ENCODE measurements at regions not wholly inside any gene's neighbourhood (a gene's known extent, or its start where the extent isn't known, plus 50 kb on each side); places are given as distances from the start of the nearest gene placed in this dataset.

GRCh38 chr5:67455970-67456369 lies 259.4 kb upstream of the CD180 start:
- TF ChIP-seq CTCF (IDR thresholded peaks at IDR 0.05) = no peak
- Histone ChIP-seq H3K4me1 (no peaks in the 10 kb centered on the region), H3K9me3 (no peaks in the 10 kb centered on the region), H3K4me3 (no peak overlapping the region), H3K36me3 (no peaks in the 10 kb centered on the region), H3K27me3 (no peaks in the 10 kb centered on the region), H3K27ac (no peak overlapping the region)
- DNase-seq (ENCODE audit: low spot score) = no peak

- Histone ChIP-seq H3K4me3 (no peak overlapping the region), H3K27ac (no peak overlapping the region), H3K9me3 (no peaks in the 10 kb centered on the region), H3K36me3 (no peaks in the 10 kb centered on the region), H3K4me1 (no peaks in the 10 kb centered on the region), H3K27me3 (no peaks in the 10 kb centered on the region)
- no peak for DNase-seq (ENCODE audit: low spot score)
- TF ChIP-seq CTCF (IDR thresholded peaks at IDR 0.05) = no peak
Observed at GRCh38 chr5:67454957-67455561, 258.5 kb upstream of the CD180 start.

DNA sequence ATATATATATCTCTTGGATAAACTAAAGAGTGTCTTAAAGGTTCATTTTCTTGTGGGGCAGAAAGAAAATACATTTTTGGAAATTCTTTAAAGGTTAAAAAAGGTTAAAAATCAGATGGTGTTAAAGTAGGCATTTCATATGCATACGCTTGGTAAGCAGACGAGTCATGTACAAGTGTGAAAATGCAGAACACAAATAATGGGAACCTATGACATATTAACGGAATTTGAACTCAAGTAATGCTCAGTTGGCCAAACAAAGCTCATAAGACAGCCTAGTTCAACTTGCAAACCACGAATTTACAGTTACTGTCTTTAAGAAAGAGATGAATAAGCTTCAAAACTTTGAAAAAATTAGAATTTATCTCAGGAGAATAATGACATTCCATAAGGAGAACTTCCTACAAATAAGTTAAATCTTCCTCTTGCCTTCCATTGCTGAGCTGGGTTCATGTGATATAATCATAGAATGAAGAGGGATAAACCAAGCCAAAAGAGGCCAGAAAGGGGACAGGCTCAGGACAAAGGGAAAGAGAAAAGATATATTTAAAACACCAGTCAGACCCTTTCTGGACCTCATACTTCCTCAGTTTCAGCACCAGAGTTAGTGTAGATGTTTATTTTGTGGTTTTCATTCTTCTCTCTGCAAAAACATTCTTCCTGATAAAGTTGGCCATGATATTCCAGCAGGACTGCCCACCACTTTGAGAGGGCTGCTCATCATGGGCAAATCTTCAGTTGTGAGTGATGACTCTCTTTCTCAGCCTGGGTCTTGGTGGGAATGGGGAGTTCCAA lies 256.7 kb upstream of the CD180 start:
- Histone ChIP-seq H3K4me3 (no peak overlapping the region), H3K9me3 (no peaks in the 10 kb centered on the region), H3K4me1 (no peaks in the 10 kb centered on the region), H3K27me3 (no peaks in the 10 kb centered on the region), H3K36me3 (no peaks in the 10 kb centered on the region), H3K27ac (no peak overlapping the region)
- TF ChIP-seq CTCF (IDR thresholded peaks at IDR 0.05) = no peak
- no peak for DNase-seq (ENCODE audit: low spot score)

- no peak overlapping the region for H3K27ac ChIP-seq
Observed at GRCh38 chr5:67451640-67452279, 255.2 kb upstream of the CD180 start.

DNA sequence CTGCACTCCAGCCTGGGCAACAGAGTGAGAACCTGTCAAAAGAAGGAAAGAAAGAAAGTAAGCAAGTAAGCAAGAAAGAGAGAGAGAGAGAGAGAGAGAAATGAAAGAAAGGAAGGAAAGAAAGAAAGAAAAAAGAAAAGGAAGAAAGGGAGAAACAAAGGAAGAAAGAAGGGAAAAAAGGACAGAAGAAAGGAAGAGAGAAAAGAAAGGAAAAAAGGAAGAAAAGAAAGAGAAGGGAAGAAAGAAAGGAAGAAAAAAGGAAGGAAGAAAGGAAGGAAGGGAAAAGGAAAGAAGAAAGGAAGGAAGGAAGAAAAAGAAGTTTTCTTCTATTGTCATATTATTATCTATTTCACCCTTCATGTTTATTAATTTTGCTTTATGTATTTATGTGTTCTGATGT lies 251.1 kb upstream of the CD180 start:
- Histone ChIP-seq H3K9me3 (peaks cover 0 to 3% of the 10 kb centered on the region in 2 donors), H3K4me3 (no peak overlapping the region), H3K36me3 (no peaks in the 10 kb centered on the region), H3K27me3 (no peaks in the 10 kb centered on the region), H3K4me1 (no peaks in the 10 kb centered on the region), H3K27ac (no peak overlapping the region)
- TF ChIP-seq CTCF (IDR thresholded peaks at IDR 0.05) = no peak
- DNase-seq (ENCODE audit: low spot score) = no peak

More at GRCh38 chr5:67451640-67452279, 255.2 kb upstream of the CD180 start:
- no peak for DNase-seq (ENCODE audit: low spot score)
- Histone ChIP-seq H3K9me3 (no peaks in the 10 kb centered on the region), H3K27me3 (no peaks in the 10 kb centered on the region), H3K36me3 (no peaks in the 10 kb centered on the region), H3K4me1 (no peaks in the 10 kb centered on the region), H3K4me3 (no peak overlapping the region)
- TF ChIP-seq CTCF (IDR thresholded peaks at IDR 0.05) = no peak

Measured in right atrium auricular region (tissue), 2 donors.